SW 1271 (cell line): ENCODE measurements at regions not wholly inside any gene's neighbourhood (a gene's known extent, or its start where the extent isn't known, plus 50 kb on each side); places are given as distances from the start of the nearest gene placed in this dataset.
A peak's percentile ranks its signal among the peaks of the same experiment; 100 is the strongest.

Source experiments
- DNase-seq, 2 experiments: peaks; one replicate each; lab custom pipeline; 2025; lab: John Stamatoyannopoulos, UW

- no peak for DNase-seq
Measured at GRCh38 chr9:115209601-115210306, 91.8 kb upstream of the TNC start.

- DNase-seq: no peak
Measured at GRCh38 chr9:115210699-115211098, 92.7 kb upstream of the TNC start.

GRCh38 chr9:115211413-115212124 is 93.6 kb upstream of the TNC start:
- no peak for DNase-seq

- DNase-seq: no peak
Measured at GRCh38 chr9:115212125-115212605, 94.2 kb upstream of the TNC start.

- no peak for DNase-seq
Measured at GRCh38 chr9:115212832-115213231, 94.9 kb upstream of the TNC start.

- DNase-seq: no peak
Measured at GRCh38 chr9:115213818-115214334, 95.9 kb upstream of the TNC start.

- no peak for DNase-seq
Measured at GRCh38 chr9:115216873-115217272, 98.9 kb upstream of the TNC start.

GRCh38 chr9:115220319-115221005 is 102.5 kb upstream of the TNC start:
- DNase-seq: no peak

- DNase-seq: no peak
Measured at GRCh38 chr9:115223471-115223870, 105.5 kb upstream of the TNC start.

GRCh38 chr9:115225459-115226116 is 107.6 kb upstream of the TNC start:
- no peak for DNase-seq

GRCh38 chr9:115226152-115226551 is 108.2 kb upstream of the TNC start:
- DNase-seq: no peak

GRCh38 chr9:115229496-115229895 is 111.5 kb upstream of the TNC start:
- DNase-seq: no peak

GRCh38 chr9:115230924-115231515 is 113.1 kb upstream of the TNC start:
- DNase-seq: no peak

GRCh38 chr9:115232181-115232774 is 114.3 kb upstream of the TNC start:
- no peak for DNase-seq

- peak in 1 of 2 experiments; percentile 20 for DNase-seq
Measured at GRCh38 chr9:115234094-115234493, 116.1 kb upstream of the TNC start.

- no peak for DNase-seq
Measured at GRCh38 chr9:115235221-115235620, 117.3 kb upstream of the TNC start.

- DNase-seq: no peak
Measured at GRCh38 chr9:115237385-115237998, 119.5 kb upstream of the TNC start.

GRCh38 chr9:115240676-115241075 is 122.7 kb upstream of the TNC start:
- no peak for DNase-seq

- DNase-seq: no peak
Measured at GRCh38 chr9:115241641-115242040, 123.7 kb upstream of the TNC start.

- DNase-seq: no peak
Measured at GRCh38 chr9:115249488-115249887, 131.5 kb upstream of the TNC start.

GRCh38 chr9:115250621-115251032 is 132.7 kb upstream of the TNC start:
- DNase-seq: peak; percentile 21 to 64
